HepG2 (cell line): ENCODE measurements at regions not wholly inside any gene's neighbourhood (a gene's known extent, or its start where the extent isn't known, plus 50 kb on each side); places are given as distances from the start of the nearest gene placed in this dataset.

ENCODE experiments used
- ATAC-seq: fragments of 200-7000 bp; cut with Tn5 transposase; 3 replicates; pipeline ENCODE4 v1.9.1; 2020; ENCODE audit warnings: mild to moderate bottlenecking, moderate library complexity
- BruUV-seq: library from RNA; stranded (reverse); fragments of 400-500 nt; replicated peaks from 2 replicates; lab custom pipeline; 2021; lab: Mats Ljungman, UMichigan
- CTCF ChIA-PET: fragments of 300-600 bp; formaldehyde crosslinking; extraction: SDS; loops from one replicate; lab custom pipeline; 2021; ENCODE audit warnings: low total read pairs, inconsistent platforms, low intra/inter-chr PET ratio; lab: Yijun Ruan, JAX
- POLR2A ChIA-PET: fragments of 350-600 bp; sonication (Branson Sonifier 250); formaldehyde crosslinking; loops from one replicate; lab custom pipeline; 2020; ENCODE audit warnings: antibody characterized with exemption, inconsistent platforms; lab: Yijun Ruan, JAX
- DNase-seq: peaks from one replicate; pipeline ENCODE4 v3.0.0-alpha.2; 2015; ENCODE audit warnings: low spot score
- FAIRE-seq: peaks from 3 replicates; lab custom pipeline; 2011; peaks lifted over from hg19 to GRCh38; lab: Jason Lieb, UNC
- H2AFZ ChIP-seq: one replicate; pipeline ENCODE4 v1.6.1; 2011; ENCODE audit warnings: low read length, inconsistent platforms
- H3K27ac ChIP-seq: fragments of 300-600 bp; 3 replicates; pipeline ENCODE4 v1.8.0; 2011; ENCODE audit warnings: mixed run types, mild to moderate bottlenecking, mixed read lengths, low read length, inconsistent platforms; ENCODE audit not compliant: insufficient read depth; ENCODE audit errors: extremely low read length
- H3K27me3 ChIP-seq, 2 experiments: fragments of 200-600 bp in 1 of 2; 2 replicates in 1 of 2; 3 replicates in 1 of 2; pipeline versions ENCODE4 v1.6.0 to v1.8.0; 2011; ENCODE audit warnings: low read length in 2 of 2, mild to moderate bottlenecking in 2 of 2, moderate library complexity in 2 of 2, inconsistent platforms in 1 of 2; ENCODE audit not compliant: insufficient read depth in 2 of 2, control insufficient read depth in 1 of 2
- H3K36me3 ChIP-seq, 2 experiments: fragments of 200-600 bp in 1 of 2; replicated peaks in 1 of 2; 2 replicates in 1 of 2; 3 replicates in 1 of 2; pipeline versions ENCODE4 v1.5.1 to v1.8.0; 2011; ENCODE audit warnings: low read length in 2 of 2, inconsistent platforms in 1 of 2; ENCODE audit not compliant: insufficient read depth in 2 of 2, control insufficient read depth in 1 of 2
- H3K4me1 ChIP-seq: 2 replicates; pipeline ENCODE4 v1.5.1; 2012; ENCODE audit warnings: low read length, inconsistent platforms; ENCODE audit not compliant: insufficient read depth
- H3K4me2 ChIP-seq: 2 replicates; pipeline ENCODE4 v1.6.0; 2011; ENCODE audit warnings: low read depth, low read length, inconsistent platforms
- H3K4me3 ChIP-seq, 3 experiments: fragments of 200-600 bp in 1 of 3; sonication (generic), shearing (Covaris generic) in 1 of 3; replicated peaks in 1 of 3; 2 replicates each; pipeline ENCODE4 v1.5.1; 2011 to 2016; ENCODE audit warnings: low read length in 3 of 3, inconsistent platforms in 2 of 3, low read depth in 2 of 3, mild to moderate bottlenecking in 2 of 3, control low read depth in 1 of 3, mixed read lengths in 1 of 3; ENCODE audit not compliant: insufficient read depth in 1 of 3
- H3K79me2 ChIP-seq: one replicate; pipeline ENCODE4 v1.6.1; 2011; ENCODE audit warnings: low read length, inconsistent platforms; ENCODE audit not compliant: insufficient read depth
- H3K9ac ChIP-seq: 2 replicates; pipeline ENCODE4 v1.6.0; 2011; ENCODE audit warnings: mild to moderate bottlenecking, low read depth, low read length, inconsistent platforms; ENCODE audit not compliant: insufficient read depth
- H3K9me3 ChIP-seq: 2 replicates; pipeline ENCODE4 v1.5.1; 2012; ENCODE audit warnings: mild to moderate bottlenecking, low read length
- H4K20me1 ChIP-seq: 2 replicates; pipeline ENCODE4 v1.6.0; 2011; ENCODE audit warnings: inconsistent platforms, mild to moderate bottlenecking, low read length, moderate library complexity; ENCODE audit not compliant: insufficient read depth
- RARA ChIP-seq: IDR thresholded peaks from 2 replicates; pipeline ENCODE4 v1.6.1; 2016; ENCODE audit warnings: missing genetic modification reagents, missing compliant biosample characterization
- ZNF121 ChIP-seq: sonication (generic); formaldehyde crosslinking; IDR thresholded peaks from 2 replicates; pipeline ENCODE4 v1.5.0; 2020; ENCODE audit warnings: mild to moderate bottlenecking, missing genetic modification reagents
- ZNF446 ChIP-seq: sonication (generic); formaldehyde crosslinking; IDR thresholded peaks from 2 replicates; pipeline ENCODE4 v1.5.0; 2020; ENCODE audit warnings: mild to moderate bottlenecking, missing genetic modification reagents
- ZNF562 ChIP-seq: sonication (generic); formaldehyde crosslinking; IDR thresholded peaks from 2 replicates; pipeline ENCODE4 v1.8.0; 2022; ENCODE audit warnings: missing genetic modification reagents, borderline replicate concordance
- ZNF652 ChIP-seq: IDR thresholded peaks from 2 replicates; pipeline ENCODE4 v1.6.1; 2016; ENCODE audit warnings: low read depth, borderline replicate concordance
- ZNF7 ChIP-seq: IDR thresholded peaks from 2 replicates; pipeline ENCODE4 v1.6.1; 2016; ENCODE audit warnings: missing biosample characterization, missing genetic modification reagents
- ZNF772 ChIP-seq: sonication (generic); formaldehyde crosslinking; IDR thresholded peaks from 2 replicates; pipeline ENCODE4 v1.5.0; 2020; ENCODE audit warnings: mild to moderate bottlenecking, missing genetic modification reagents
- WGBS: methylation state at CpG from one replicate; pipeline ENCODE4 v1.1.6; 2017; ENCODE audit warnings: low lambda C conversion rate; 5-methylcytosine and 5-hydroxymethylcytosine counted together
- in situ Hi-C: cut with HindIII; loops from 2 replicates; pipeline ENCODE4 v1.10.0; 2017; ENCODE audit warnings: low pct_unique_long_range_greater_than_20kb; ENCODE audit not compliant: extremely low pct_ligation_motif_present
- intact Hi-C: fragments of 100-400 bp; cut with micrococcal nuclease; formaldehyde crosslinking; loops from one replicate; pipeline ENCODE4 v1.10.0; 2022; ENCODE audit not compliant: unreplicated experiment
- TF ChIP-seq, protein P1 (sequence below): fragments of 450-650 bp; IDR thresholded peaks from 2 replicates; pipeline ENCODE4 v1.6.1; 2017; ENCODE audit warnings: mild to moderate bottlenecking
- TF ChIP-seq, protein P2 (sequence below): sonication (generic); formaldehyde crosslinking; IDR thresholded peaks from 2 replicates; pipeline ENCODE4 v1.4.0; 2020; ENCODE audit warnings: missing genetic modification reagents
- TF ChIP-seq, protein P3 (sequence below): IDR thresholded peaks from 2 replicates; pipeline ENCODE4 v1.6.1; 2016; ENCODE audit warnings: missing compliant biosample characterization, missing genetic modification reagents, borderline replicate concordance

DNA sequence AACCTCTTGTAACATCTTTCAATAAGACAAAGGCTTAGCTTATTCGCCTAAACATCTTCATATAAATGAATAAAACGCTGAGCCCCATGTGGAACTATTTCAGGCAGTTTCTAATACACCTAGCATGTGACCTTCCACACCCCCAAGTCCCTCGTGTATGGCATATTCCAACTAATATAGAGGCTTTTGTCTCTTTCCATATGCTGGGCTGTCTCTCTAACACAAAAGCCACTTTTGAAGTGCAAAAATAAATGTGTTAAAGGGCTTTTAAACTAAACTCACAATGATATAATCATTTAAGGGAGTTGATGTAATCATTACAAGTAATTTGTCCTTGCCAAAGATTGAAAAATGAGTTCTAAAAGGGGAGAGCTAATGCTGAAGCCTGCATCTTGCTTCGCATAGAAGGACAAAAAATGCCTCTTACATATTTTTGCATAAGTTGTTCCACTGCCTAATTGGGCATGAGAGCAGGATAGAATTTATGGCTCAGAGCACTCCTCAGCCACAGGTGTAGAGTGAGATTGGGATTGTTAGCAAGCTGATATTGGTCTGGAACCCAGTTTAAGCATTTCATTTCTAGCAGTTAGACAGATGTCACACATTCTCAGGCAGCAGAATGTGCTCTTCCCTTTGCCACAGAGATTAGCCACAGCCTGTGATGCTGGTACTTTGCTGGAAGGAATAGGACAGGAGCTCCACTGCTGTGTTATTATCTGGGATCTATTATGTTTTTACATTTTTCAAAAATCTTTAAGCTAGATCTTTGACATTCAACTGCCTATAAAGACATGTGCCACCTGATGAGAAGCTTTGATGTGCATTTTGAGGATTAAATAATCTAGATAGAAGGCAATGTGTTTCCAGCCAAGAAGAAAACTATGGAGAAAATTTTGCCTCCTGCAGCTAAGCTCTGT lies 1044.4 kb downstream of the ADGRL2 start:
- 16% methylated on average over 4 of the region's 4 CpGs for WGBS
- in situ Hi-C loops: no loop called here
- intact Hi-C loops: no loop called here
- no peaks in the 10 kb centered on the region for H3K36me3 ChIP-seq
- FAIRE-seq (no peak), ATAC-seq (no peak), DNase-seq (no peak)
- CTCF ChIA-PET: no interaction called here
- no peak overlapping the region for H2AFZ ChIP-seq
- no peak overlapping the region for H3K9ac ChIP-seq
- H4K20me1 ChIP-seq: no peaks in the 10 kb centered on the region
- H3K4me2 ChIP-seq: no peak overlapping the region
- peaks cover 44% of the 10 kb centered on the region for H3K9me3 ChIP-seq
- no peak overlapping the region for H3K4me3 ChIP-seq
- TF ChIP-seq RARA (no peak), ZNF446 (CRISPR knock-in tag) (no peak), ZNF652 (CRISPR knock-in tag) (no peak)
- H3K79me2 ChIP-seq: no peaks in the 10 kb centered on the region
- POLR2A ChIA-PET: no interaction called here
- H3K27me3 ChIP-seq: no peaks in the 10 kb centered on the region
- BruUV-seq: no TSS peak
- H3K27ac ChIP-seq: no peak overlapping the region
- H3K4me1 ChIP-seq: no peaks in the 10 kb centered on the region

DNA sequence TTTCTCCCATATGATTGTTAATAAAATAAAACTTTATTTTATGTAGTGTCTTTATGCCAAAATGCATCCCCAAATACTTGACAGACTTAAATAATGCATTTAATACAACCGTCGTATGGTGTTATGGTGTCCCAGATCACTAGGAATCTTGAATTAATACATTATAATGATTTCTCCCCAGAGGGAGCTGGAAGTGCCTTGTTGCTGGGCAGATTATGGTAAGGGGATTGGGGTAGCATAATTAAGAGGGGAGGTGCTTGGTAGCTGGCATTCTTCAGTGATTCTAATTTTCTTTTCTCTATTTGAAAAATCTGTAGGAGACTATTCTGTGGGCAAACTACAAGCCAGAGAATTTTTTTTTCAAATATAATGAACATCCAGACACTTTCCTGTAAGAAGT lies 1043.7 kb downstream of the ADGRL2 start:
- BruUV-seq: no TSS peak
- FAIRE-seq (no peak), DNase-seq (no peak), ATAC-seq (no peak)
- no peak overlapping the region for H3K9ac ChIP-seq
- H3K4me2 ChIP-seq: no peak overlapping the region
- ChIA-PET POLR2A (no interaction called here), CTCF (no interaction called here)
- H3K36me3 ChIP-seq: no peaks in the 10 kb centered on the region
- no peaks in the 10 kb centered on the region for H3K4me1 ChIP-seq
- H4K20me1 ChIP-seq: no peaks in the 10 kb centered on the region
- no peak overlapping the region for H2AFZ ChIP-seq
- H3K9me3 ChIP-seq: peaks cover 41% of the 10 kb centered on the region
- WGBS: 3% methylated on average over 2 of the region's 2 CpGs
- H3K27ac ChIP-seq: no peak overlapping the region
- no peaks in the 10 kb centered on the region for H3K27me3 ChIP-seq
- in situ Hi-C loops: no loop called here
- intact Hi-C loops: no loop called here
- no peaks in the 10 kb centered on the region for H3K79me2 ChIP-seq
- H3K4me3 ChIP-seq: no peak overlapping the region
- TF ChIP-seq, protein P1, sequence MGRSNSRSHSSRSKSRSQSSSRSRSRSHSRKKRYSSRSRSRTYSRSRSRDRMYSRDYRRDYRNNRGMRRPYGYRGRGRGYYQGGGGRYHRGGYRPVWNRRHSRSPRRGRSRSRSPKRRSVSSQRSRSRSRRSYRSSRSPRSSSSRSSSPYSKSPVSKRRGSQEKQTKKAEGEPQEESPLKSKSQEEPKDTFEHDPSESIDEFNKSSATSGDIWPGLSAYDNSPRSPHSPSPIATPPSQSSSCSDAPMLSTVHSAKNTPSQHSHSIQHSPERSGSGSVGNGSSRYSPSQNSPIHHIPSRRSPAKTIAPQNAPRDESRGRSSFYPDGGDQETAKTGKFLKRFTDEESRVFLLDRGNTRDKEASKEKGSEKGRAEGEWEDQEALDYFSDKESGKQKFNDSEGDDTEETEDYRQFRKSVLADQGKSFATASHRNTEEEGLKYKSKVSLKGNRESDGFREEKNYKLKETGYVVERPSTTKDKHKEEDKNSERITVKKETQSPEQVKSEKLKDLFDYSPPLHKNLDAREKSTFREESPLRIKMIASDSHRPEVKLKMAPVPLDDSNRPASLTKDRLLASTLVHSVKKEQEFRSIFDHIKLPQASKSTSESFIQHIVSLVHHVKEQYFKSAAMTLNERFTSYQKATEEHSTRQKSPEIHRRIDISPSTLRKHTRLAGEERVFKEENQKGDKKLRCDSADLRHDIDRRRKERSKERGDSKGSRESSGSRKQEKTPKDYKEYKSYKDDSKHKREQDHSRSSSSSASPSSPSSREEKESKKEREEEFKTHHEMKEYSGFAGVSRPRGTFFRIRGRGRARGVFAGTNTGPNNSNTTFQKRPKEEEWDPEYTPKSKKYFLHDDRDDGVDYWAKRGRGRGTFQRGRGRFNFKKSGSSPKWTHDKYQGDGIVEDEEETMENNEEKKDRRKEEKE: no peak
- TF ChIP-seq, protein P2, sequence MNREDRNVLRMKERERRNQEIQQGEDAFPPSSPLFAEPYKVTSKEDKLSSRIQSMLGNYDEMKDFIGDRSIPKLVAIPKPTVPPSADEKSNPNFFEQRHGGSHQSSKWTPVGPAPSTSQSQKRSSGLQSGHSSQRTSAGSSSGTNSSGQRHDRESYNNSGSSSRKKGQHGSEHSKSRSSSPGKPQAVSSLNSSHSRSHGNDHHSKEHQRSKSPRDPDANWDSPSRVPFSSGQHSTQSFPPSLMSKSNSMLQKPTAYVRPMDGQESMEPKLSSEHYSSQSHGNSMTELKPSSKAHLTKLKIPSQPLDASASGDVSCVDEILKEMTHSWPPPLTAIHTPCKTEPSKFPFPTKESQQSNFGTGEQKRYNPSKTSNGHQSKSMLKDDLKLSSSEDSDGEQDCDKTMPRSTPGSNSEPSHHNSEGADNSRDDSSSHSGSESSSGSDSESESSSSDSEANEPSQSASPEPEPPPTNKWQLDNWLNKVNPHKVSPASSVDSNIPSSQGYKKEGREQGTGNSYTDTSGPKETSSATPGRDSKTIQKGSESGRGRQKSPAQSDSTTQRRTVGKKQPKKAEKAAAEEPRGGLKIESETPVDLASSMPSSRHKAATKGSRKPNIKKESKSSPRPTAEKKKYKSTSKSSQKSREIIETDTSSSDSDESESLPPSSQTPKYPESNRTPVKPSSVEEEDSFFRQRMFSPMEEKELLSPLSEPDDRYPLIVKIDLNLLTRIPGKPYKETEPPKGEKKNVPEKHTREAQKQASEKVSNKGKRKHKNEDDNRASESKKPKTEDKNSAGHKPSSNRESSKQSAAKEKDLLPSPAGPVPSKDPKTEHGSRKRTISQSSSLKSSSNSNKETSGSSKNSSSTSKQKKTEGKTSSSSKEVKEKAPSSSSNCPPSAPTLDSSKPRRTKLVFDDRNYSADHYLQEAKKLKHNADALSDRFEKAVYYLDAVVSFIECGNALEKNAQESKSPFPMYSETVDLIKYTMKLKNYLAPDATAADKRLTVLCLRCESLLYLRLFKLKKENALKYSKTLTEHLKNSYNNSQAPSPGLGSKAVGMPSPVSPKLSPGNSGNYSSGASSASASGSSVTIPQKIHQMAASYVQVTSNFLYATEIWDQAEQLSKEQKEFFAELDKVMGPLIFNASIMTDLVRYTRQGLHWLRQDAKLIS (CRISPR knock-in tag): no peak
- TF ChIP-seq ZNF121: no peak
- TF ChIP-seq ZNF562 (CRISPR knock-in tag): no peak
- TF ChIP-seq, protein P3, sequence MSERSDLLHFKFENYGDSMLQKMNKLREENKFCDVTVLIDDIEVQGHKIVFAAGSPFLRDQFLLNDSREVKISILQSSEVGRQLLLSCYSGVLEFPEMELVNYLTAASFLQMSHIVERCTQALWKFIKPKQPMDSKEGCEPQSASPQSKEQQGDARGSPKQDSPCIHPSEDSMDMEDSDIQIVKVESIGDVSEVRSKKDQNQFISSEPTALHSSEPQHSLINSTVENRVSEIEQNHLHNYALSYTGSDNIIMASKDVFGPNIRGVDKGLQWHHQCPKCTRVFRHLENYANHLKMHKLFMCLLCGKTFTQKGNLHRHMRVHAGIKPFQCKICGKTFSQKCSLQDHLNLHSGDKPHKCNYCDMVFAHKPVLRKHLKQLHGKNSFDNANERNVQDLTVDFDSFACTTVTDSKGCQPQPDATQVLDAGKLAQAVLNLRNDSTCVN: no peak
- TF ChIP-seq ZNF772: no peak
- TF ChIP-seq ZNF7 (CRISPR knock-in tag): no peak
